Urinary bladder (tissue), 3 donors: ENCODE measurements at regions not wholly inside any gene's neighbourhood (a gene's known extent, or its start where the extent isn't known, plus 50 kb on each side); places are given as distances from the start of the nearest gene placed in this dataset.
A peak's percentile ranks its signal among the peaks of the same experiment; 100 is the strongest.

Source experiments
- DNase-seq: peaks from one replicate; pipeline ENCODE4 v3.0.0-alpha.2; 2015; ENCODE audit errors: extremely low spot score
- H3K27ac ChIP-seq: one replicate; pipeline ENCODE4 v1.5.1; 2013; ENCODE audit warnings: low read depth, mild to moderate bottlenecking, moderate library complexity
- H3K36me3 ChIP-seq: one replicate; pipeline ENCODE4 v1.6.1; 2013; ENCODE audit warnings: mild to moderate bottlenecking, moderate library complexity; ENCODE audit not compliant: insufficient read depth
- H3K4me1 ChIP-seq: one replicate; pipeline ENCODE4 v1.6.1; 2013; ENCODE audit warnings: mild to moderate bottlenecking, moderate library complexity; ENCODE audit not compliant: insufficient read depth
- H3K4me3 ChIP-seq: one replicate; pipeline ENCODE4 v1.5.1; 2013; ENCODE audit warnings: low read depth, low read length
- WGBS: extraction: QIAGEN DNeasy Blood & Tissue Kit; methylation state at CpG from one replicate; pipeline ENCODE4 v1.1.7; 2013; 5-methylcytosine and 5-hydroxymethylcytosine counted together
- donor health status: healthy with polysubstance abuse.
- donor health status: healthy.

DNA sequence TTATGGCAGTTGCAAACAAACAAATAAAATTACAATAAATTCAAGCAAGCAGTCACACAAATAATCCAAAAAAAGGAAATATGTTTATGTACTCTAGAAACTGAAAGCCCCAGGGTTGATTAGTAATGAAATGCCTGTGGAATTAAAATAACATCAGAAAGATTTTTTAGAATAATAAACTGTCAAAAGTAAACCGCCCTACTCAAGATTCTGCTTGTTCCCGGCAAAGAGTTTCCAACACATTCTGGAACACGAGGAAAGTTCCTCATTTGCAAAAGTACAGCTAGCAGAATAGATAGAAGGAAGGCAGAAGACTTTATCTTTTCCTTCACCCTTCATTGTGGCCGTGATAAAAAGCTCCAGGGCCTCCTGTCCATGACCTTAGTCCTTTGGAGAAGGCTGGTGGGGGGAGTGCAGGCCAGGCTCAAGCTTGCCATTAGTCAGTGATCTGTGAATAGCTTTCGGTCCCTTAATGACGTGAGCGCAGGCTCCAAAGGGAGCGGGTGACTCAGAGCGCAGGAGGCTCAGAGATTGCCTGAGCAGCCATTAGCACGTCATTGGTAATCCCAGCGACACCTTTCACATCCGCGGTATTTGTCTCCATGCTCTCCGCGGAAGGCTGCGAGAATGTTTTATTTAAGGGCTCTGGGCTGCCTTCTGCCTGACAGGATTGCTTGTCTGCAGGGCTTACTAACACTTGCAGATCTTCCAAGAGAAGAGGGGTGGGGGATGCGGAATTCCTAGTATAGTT, 458.3 kb downstream of the METTL15 start:
- H3K4me1 ChIP-seq = no peaks in the 10 kb centered on the region
- 6% methylated on average over 17 of the region's 17 CpGs for WGBS
- no peak overlapping the region for H3K4me3 ChIP-seq
- DNase-seq = peak; percentile 15
- H3K27ac ChIP-seq = peak overlapping the region; percentile 38
- H3K36me3 ChIP-seq = peaks cover 1% of the 10 kb centered on the region

DNA sequence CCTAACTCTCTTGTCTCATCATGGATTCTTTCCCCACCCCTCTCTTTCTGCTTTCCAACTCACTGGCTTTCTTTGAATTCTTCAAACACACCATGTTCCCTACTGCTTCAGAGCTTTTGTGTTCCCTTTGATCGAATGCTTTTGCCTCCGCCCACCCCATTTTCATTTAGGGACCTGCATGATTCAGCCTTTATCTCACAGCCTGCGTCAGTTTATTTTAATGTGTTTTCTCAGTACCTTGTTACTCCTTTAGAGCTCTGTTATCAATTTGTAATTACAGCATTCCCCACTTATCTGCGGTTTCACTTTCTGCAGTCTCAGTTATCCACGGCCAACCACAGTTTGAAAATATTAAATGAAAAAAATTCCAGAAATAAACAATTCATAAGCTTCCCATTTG, 451.3 kb downstream of the METTL15 start:
- Histone ChIP-seq H3K4me3 (no peak overlapping the region), H3K4me1 (peaks cover 1% of the 10 kb centered on the region), H3K27ac (no peak overlapping the region), H3K36me3 (peaks cover 1% of the 10 kb centered on the region)
- no peak for DNase-seq
- WGBS = 48% methylated on average over 5 of the region's 5 CpGs

DNA sequence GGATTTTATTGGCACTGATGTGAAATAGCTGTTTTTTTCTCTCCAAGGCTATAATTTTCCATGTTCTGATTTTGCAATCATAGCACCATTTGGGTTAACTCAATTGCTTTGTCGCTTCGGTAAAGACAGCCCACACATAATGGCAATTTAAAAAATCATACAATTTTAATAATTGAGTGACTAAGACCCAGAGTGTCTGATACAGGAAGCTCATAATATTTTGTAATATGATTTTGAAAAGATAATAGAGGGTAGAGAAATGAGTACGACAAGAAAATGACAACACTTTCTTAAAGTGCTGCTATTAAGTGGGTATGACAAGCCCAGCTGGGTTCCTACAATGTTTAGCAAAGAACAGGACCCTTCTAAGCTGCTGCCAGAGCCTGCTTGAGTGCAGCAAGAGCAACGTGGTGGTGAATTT, 439.1 kb downstream of the METTL15 start:
- 55% methylated on average over 4 of the region's 4 CpGs for WGBS
- H3K27ac ChIP-seq = no peak overlapping the region
- DNase-seq = no peak
- H3K4me1 ChIP-seq = no peaks in the 10 kb centered on the region
- no peaks in the 10 kb centered on the region for H3K36me3 ChIP-seq
- H3K4me3 ChIP-seq = no peak overlapping the region

DNA sequence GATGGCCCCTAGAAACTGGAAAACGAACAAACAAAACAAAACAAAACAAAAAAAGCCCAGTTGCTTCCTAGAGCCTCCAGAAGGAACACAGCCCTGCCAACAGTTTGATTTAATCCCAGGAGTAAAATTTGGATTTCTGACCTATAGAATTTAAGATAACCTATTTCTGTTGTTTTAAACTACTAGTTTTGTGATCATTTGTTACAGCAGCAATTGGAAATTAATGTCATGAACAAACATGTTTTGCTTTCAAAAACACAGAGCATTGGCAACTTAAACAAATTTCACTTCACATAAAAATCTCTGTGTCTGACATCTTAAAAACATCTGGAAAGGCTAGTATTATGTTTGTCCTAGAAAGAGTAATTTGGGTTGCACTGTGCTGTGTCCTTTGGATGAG, 437.3 kb downstream of the METTL15 start:
- 48% methylated on average over 1 of the region's 1 CpG for WGBS
- DNase-seq = no peak
- Histone ChIP-seq H3K4me3 (no peak overlapping the region), H3K36me3 (no peaks in the 10 kb centered on the region), H3K4me1 (no peaks in the 10 kb centered on the region), H3K27ac (no peak overlapping the region)

DNA sequence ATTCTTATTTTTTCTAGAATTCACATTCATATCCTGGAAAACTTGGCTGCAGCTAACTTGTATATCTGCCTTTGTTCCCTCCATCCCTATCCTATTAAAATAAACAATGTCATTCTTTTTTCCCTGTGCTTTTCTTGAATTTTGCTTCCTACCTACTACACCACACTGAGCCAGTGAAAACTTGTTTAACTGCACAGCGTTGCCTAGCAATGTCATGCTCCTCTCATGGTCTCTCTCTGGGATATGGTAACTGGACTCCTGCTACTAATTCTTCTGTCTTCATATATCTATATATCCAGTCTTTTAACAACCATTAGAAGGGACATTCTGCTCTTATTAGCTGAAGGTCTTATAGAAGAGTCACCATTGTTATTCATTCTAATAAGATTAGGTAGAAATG, 434.4 kb downstream of the METTL15 start:
- no peaks in the 10 kb centered on the region for H3K4me1 ChIP-seq
- H3K36me3 ChIP-seq = no peaks in the 10 kb centered on the region
- H3K27ac ChIP-seq = no peak overlapping the region
- no peak overlapping the region for H3K4me3 ChIP-seq
- 78% methylated on average over 1 of the region's 1 CpG for WGBS
- no peak for DNase-seq

DNA sequence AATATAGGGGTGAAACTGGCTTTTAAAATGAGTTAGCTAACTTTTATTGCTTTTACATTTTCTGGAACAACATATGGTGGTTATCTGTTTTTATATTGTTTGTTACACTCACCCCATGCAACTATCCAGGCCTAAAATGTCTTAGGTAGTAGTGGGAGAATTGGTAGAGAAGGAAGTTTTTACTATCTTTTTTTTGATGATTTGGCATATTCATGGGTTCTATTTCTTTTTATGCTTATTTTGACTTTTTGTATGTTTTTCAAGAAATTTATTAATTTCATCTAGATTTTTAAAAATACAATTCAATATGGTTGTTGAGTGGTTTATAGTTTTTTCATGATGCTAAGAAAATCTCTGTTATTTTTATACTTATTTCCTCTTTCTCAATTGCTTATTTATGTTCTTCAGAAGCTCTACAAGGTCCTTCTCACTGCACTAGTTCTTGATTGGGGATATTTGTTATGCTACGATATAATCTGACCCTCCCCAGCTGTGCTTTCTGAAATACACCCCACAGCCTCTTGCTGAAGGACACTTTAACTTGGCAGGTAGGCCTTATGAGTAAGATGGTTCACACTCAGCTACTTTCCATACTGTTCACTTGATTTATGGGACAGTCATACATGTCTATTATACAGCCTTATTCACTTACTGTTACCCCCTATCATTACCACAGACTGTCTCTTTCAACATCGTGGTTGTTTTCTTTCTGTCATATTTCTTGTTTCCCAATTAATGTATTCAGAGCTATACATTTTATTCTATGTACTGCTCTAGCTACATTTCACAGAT, 431.2 kb downstream of the METTL15 start:
- DNase-seq = no peak
- no peak overlapping the region for H3K4me3 ChIP-seq
- H3K36me3 ChIP-seq = no peaks in the 10 kb centered on the region
- no peaks in the 10 kb centered on the region for H3K4me1 ChIP-seq
- 78% methylated on average over 2 of the region's 2 CpGs for WGBS
- H3K27ac ChIP-seq = no peak overlapping the region

DNA sequence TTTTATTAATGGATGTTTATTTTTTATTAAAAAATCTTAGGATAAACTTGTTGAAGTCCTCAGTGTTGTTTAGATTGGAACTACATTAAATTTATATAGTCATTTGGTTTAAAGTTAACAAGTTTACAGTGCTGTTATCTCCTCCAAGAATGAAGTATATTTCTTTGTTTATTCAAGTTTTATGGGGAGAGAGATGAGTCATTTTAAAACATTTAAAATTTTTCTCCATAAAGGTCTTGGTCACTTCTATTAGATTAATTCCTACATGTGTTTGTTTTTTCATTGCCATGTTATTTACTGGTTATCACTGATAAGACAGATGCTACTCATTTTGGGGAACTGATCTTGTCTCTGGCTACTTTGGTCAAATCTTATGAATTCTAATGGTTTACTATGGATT, 429.6 kb downstream of the METTL15 start:
- no peak overlapping the region for H3K27ac ChIP-seq
- no peaks in the 10 kb centered on the region for H3K4me1 ChIP-seq
- H3K4me3 ChIP-seq = no peak overlapping the region
- H3K36me3 ChIP-seq = no peaks in the 10 kb centered on the region
- no peak for DNase-seq

DNA sequence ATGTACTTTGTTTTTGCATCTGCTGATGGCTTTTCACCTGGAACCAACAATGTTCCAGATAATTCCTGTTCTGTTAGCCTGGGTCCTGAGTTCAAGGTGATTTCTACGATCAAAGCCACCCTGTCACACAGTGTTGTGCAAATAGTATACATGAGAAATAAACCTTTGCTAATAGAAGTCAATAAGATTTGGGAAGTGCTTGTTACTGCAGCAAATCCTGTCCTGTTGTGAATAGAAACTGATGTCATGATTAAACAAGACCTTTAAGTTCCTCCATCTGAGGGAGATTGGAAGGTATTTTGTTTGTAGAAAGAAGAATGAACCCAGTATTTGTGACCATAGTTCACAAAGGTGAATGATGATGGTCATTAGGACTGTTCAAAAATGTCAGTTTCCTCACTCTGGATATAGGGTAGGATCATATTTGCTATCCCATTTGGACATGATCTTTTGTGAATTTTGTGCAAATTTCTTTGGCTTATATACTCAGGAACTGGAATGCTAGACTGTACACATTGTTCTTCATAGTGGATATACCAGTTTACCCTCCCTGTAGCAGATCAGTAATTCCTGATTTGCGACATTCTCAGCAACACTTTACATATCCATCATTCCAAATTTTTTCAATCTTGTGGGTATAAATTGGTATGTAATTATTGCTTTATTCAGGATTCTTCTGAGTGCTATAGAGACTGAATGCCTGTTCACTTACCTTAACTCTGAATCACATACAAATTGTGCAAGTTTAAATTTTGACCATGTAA, 428.5 kb downstream of the METTL15 start:
- H3K4me3 ChIP-seq = no peak overlapping the region
- no peaks in the 10 kb centered on the region for H3K4me1 ChIP-seq
- H3K36me3 ChIP-seq = no peaks in the 10 kb centered on the region
- 95% methylated on average over 2 of the region's 2 CpGs for WGBS
- no peak for DNase-seq
- no peak overlapping the region for H3K27ac ChIP-seq

DNA sequence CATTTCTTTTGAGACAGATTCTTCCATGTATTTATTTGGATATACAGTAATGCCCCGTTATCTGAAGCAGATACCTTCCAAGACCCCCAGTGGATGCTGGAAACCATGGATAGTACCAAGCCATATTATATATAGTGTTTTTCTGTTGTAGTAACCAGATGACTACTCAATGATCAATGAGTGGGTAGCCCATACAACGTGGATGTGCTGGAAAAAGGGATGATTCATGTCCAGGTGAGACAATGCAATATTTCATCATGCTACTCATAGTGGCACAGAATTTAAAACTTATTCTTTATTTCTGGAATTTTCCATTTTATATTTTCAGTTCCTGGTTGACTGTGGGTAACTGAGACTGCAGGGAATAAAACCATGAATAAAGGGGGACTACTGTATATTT, 427.5 kb downstream of the METTL15 start:
- DNase-seq = no peak
- WGBS = 72% methylated on average over 2 of the region's 2 CpGs

DNA sequence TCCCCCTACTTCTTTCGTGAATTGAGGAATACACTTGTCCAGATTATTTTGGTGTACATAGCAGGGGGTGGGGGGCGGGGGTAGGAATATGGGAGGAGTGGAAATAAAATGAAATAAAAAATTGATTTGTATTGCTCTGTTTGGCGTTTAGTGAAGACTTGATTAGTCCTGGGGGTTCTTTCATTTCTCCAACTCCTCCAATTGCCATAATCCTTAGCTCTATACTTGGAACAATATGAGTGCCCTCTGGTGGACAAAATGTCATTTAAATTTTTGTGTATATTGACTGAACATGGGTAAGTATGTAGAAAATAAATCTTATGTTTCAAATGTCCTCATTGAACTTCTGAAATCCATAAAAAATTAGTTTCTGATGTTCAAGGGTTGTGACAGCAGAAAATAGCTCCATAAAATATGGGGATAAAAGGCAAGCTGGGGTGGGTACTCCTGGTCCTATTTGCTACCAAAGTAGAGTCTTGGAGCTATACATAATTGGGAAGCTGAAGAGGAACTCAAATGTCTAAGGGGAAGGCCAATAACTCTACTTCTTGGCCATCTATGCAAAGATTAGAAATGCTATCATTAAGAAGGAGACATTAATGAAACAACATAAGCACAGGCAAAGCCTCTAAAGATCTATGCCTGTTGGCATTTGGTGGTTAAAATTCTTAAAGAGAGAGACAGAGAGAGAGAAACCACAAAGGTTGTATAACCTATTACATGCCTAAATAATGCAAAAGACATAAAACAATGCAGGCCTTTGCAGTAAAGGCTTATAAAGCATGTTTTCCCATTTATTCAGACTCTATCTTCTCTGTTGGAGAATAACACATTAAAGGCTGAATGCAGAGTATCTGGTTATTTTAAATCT, 421.6 kb downstream of the METTL15 start:
- Histone ChIP-seq H3K4me1 (no peaks in the 10 kb centered on the region), H3K4me3 (no peak overlapping the region), H3K36me3 (no peaks in the 10 kb centered on the region), H3K27ac (no peak overlapping the region)
- WGBS = 58% methylated on average over 3 of the region's 3 CpGs
- DNase-seq = no peak

More for the DNA sequence above, 427.5 kb downstream of the METTL15 start:
- Histone ChIP-seq H3K4me3 (no peak overlapping the region), H3K36me3 (no peaks in the 10 kb centered on the region), H3K27ac (no peak overlapping the region), H3K4me1 (no peaks in the 10 kb centered on the region)

DNA sequence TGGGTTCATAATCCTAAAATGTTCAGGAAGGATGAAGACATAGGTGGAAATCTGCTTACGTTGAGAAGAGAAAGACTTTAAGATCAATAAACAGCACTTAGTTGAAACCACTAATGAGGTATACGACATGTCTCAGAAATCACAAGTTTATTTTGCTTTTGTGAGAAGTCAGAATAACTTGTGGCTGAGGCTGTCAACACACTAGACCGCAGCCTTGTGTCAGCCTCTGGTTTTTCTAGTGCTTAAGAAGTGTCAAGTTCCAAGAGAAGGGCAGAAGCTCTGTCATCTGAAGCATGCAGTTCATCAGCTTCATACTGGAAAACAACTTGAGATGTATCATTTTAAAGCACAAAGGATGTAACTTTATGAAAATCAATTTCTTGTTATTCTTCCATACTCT, 420.9 kb downstream of the METTL15 start:
- H3K27ac ChIP-seq = no peak overlapping the region

DNA sequence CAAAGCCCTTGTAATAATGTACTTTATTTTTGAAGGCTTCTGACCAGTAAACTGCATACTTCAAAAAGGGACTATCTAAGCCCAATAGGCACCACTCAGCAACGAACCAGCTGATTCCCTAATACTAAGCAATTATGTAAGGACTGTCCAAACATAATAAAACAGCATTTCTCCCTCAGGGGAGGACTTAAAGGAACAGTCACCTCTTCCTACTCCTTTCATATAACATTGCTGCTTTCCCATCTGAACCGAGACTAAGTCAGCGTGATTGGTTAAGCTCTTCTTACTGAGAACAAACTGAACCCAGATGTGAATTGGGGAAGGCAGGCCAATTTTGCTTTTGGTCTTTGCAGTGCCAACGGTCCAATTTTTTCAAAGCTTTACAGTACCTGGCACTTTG, 420.0 kb downstream of the METTL15 start:
- no peak for DNase-seq
- H3K4me3 ChIP-seq = no peak overlapping the region
- H3K4me1 ChIP-seq = no peaks in the 10 kb centered on the region
- no peak overlapping the region for H3K27ac ChIP-seq
- 60% methylated on average over 4 of the region's 4 CpGs for WGBS
- no peaks in the 10 kb centered on the region for H3K36me3 ChIP-seq

More for the DNA sequence above, 420.9 kb downstream of the METTL15 start:
- DNase-seq = no peak
- 85% methylated on average over 3 of the region's 3 CpGs for WGBS
- Histone ChIP-seq H3K4me1 (no peaks in the 10 kb centered on the region), H3K36me3 (no peaks in the 10 kb centered on the region), H3K4me3 (no peak overlapping the region)

DNA sequence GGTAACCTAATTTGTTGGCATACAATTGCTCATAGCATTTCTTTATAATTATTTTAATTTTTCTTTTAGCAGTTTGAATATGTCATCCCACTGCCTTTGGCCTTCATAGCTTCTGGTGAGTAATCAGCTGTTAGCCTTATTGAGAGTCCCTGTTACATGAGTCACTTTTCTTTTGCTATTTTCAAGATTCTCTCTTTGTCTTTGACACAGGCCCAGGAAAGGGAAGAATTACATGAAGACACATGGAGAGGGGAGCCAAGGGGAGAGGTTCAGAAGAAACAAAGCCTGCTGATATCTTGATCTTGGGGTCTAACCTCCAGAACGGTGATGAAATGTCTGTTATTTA, 418.2 kb downstream of the METTL15 start:
- no peaks in the 10 kb centered on the region for H3K36me3 ChIP-seq
- H3K4me1 ChIP-seq = no peaks in the 10 kb centered on the region
- WGBS = 95% methylated on average over 1 of the region's 1 CpG
- no peak for DNase-seq
- H3K4me3 ChIP-seq = no peak overlapping the region
- H3K27ac ChIP-seq = no peak overlapping the region
